ENCODE measurements at regions not wholly inside any gene's neighbourhood (a gene's known extent, or its start where the extent isn't known, plus 50 kb on each side); places are given as distances from the start of the nearest gene placed in this dataset.

DNA sequence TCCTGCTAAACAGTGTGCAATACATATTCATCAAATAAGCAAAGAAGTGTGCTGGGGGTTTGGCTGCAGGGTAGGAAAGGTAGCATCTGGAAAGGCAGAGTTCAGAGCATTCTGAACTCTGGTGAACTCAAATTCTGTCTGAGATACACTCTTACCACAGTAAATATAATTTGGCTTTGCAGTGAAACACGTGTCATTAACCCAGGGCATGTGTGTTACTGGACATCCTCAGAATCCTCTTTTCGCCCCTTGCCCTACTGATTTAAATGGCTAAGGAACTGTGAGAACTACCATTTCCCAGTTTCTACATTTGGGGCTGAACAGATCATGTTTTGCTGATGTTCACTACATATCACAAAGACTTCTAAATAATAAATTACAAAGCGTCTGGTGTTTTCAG is 562.8 kb upstream of the SGCG start:
- DNase-seq (ENCODE audit: low read depth) = no peak
- TF ChIP-seq, protein P1, sequence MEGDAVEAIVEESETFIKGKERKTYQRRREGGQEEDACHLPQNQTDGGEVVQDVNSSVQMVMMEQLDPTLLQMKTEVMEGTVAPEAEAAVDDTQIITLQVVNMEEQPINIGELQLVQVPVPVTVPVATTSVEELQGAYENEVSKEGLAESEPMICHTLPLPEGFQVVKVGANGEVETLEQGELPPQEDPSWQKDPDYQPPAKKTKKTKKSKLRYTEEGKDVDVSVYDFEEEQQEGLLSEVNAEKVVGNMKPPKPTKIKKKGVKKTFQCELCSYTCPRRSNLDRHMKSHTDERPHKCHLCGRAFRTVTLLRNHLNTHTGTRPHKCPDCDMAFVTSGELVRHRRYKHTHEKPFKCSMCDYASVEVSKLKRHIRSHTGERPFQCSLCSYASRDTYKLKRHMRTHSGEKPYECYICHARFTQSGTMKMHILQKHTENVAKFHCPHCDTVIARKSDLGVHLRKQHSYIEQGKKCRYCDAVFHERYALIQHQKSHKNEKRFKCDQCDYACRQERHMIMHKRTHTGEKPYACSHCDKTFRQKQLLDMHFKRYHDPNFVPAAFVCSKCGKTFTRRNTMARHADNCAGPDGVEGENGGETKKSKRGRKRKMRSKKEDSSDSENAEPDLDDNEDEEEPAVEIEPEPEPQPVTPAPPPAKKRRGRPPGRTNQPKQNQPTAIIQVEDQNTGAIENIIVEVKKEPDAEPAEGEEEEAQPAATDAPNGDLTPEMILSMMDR (conservative IDR thresholded peaks at IDR 0.05; ENCODE audit: low read length) = no peak
- no peak overlapping the region for H3K4me3 ChIP-seq (ENCODE audit: low read length)

DNA sequence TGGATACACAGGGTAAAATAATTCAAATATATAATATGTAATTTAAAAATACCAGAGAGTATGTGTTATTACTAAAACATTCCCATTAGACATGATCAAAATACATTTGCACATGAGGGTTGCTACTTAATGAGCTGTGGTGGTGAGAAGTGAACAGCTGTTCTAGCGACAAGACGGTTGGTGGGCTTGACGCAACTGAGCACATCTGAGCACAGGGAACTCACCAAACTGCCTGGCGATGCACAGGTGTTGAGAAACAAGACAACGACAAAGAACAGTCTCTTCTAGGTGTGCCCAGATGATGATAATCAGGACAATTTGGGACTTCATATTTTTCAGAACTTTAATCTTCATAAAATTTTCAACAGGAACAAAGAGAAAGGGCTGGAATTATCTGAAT is 555.1 kb upstream of the SGCG start:
- TF ChIP-seq, protein P1 (conservative IDR thresholded peaks at IDR 0.05; ENCODE audit: low read length) = no peak
- DNase-seq (ENCODE audit: low read depth) = no peak
- no peak overlapping the region for H3K4me3 ChIP-seq (ENCODE audit: low read length)

- no peak for DNase-seq (ENCODE audit: low read depth)
- no peak overlapping the region for H3K4me3 ChIP-seq (ENCODE audit: low read length)
- TF ChIP-seq, protein P1 (conservative IDR thresholded peaks at IDR 0.05; ENCODE audit: low read length) = no peak
Measured at GRCh38 chr13:22629374-22629773, 551.4 kb upstream of the SGCG start.

DNA sequence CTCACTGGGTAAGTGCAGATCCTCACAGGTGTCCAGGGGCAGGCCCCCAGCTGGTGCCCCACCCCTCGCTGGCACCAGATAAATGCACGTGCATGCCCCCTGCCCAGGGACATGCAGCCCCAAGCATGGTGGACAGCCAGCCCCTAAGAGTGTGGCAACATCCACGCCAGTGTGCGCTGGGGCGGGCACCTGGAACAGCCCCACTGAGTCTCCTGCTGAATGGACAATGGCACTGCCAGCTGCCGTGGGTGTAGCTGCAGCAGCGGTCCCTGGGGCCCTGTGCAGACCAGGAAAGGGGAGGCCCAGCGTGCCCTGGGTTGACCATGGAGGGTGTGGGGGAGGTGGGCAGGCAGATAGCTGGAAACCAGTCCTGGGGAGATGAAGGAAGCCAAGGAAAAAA is 538.7 kb upstream of the SGCG start:
- DNase-seq (ENCODE audit: low read depth) = no peak
- TF ChIP-seq, protein P1 (conservative IDR thresholded peaks at IDR 0.05; ENCODE audit: low read length) = no peak
- H3K4me3 ChIP-seq (ENCODE audit: low read length) = no peak overlapping the region

GRCh38 chr13:22644941-22645340 is 535.8 kb upstream of the SGCG start:
- no peak for DNase-seq (ENCODE audit: low read depth)
- H3K4me3 ChIP-seq (ENCODE audit: low read length) = no peak overlapping the region

GRCh38 chr13:22647156-22647850 is 533.5 kb upstream of the SGCG start:
- TF ChIP-seq, protein P1 (conservative IDR thresholded peaks at IDR 0.05; ENCODE audit: low read length) = no peak
- DNase-seq (ENCODE audit: low read depth) = no peak
- no peak overlapping the region for H3K4me3 ChIP-seq (ENCODE audit: low read length)

More at GRCh38 chr13:22644941-22645340, 535.8 kb upstream of the SGCG start:
- TF ChIP-seq, protein P1 (conservative IDR thresholded peaks at IDR 0.05; ENCODE audit: low read length) = no peak

GRCh38 chr13:22648320-22648801 is 532.4 kb upstream of the SGCG start:
- no peak overlapping the region for H3K4me3 ChIP-seq (ENCODE audit: low read length)
- no peak for DNase-seq (ENCODE audit: low read depth)
- TF ChIP-seq, protein P1 (conservative IDR thresholded peaks at IDR 0.05; ENCODE audit: low read length) = no peak

Data from AG10803 (cell line).